DOHH2 (cell line): ENCODE measurements at regions not wholly inside any gene's neighbourhood (a gene's known extent, or its start where the extent isn't known, plus 50 kb on each side); places are given as distances from the start of the nearest gene placed in this dataset.
"Not testable (repeated sequence)": the region's sequence is repeated elsewhere in the genome, so short reads cannot be mapped to it uniquely, and the experiment has no call there.

Source experiments
- EZH2phosphoT487 ChIP-seq: fragments of 200-600 bp; sonication (generic); IDR thresholded peaks from 2 replicates; pipeline ENCODE4 v1.6.1; 2017; ENCODE audit warnings: borderline replicate concordance, mild to moderate bottlenecking, antibody characterized with exemption, low read length, moderate library complexity, mixed read lengths
- TF ChIP-seq, protein P1 (sequence below): fragments of 200-600 bp; sonication (generic); IDR thresholded peaks from one replicate; pipeline ENCODE4 v1.5.1; 2014; ENCODE audit warnings: antibody characterized with exemption, mild to moderate bottlenecking, low read depth, low read length; ENCODE audit not compliant: poor library complexity, severe bottlenecking

DNA sequence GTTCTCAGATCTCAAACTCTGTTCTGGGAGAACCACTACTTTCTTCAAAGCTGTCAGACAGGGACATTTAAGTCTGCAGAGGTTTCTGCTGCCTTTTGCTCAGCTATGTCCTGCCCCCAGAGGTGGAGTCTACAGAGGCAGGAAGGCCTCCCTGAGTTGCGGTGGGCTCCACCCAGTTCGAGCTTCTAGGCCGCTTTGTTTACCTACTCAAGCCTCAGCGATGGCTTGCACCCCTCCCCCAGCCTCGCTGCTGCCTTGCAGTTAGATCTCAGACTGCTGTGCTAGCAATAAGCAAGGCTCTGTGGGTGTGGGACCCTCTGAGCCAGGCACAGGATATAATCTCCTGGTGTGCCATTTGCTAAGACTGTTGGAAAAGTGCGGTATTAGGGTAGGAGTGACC is 115.1 kb downstream of the YIPF5 start:
- TF ChIP-seq, protein P1, sequence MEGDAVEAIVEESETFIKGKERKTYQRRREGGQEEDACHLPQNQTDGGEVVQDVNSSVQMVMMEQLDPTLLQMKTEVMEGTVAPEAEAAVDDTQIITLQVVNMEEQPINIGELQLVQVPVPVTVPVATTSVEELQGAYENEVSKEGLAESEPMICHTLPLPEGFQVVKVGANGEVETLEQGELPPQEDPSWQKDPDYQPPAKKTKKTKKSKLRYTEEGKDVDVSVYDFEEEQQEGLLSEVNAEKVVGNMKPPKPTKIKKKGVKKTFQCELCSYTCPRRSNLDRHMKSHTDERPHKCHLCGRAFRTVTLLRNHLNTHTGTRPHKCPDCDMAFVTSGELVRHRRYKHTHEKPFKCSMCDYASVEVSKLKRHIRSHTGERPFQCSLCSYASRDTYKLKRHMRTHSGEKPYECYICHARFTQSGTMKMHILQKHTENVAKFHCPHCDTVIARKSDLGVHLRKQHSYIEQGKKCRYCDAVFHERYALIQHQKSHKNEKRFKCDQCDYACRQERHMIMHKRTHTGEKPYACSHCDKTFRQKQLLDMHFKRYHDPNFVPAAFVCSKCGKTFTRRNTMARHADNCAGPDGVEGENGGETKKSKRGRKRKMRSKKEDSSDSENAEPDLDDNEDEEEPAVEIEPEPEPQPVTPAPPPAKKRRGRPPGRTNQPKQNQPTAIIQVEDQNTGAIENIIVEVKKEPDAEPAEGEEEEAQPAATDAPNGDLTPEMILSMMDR = not testable (repeated sequence)
- TF ChIP-seq EZH2phosphoT487 = not testable (repeated sequence)
